GM03348 (cell line): ENCODE measurements at regions not wholly inside any gene's neighbourhood (a gene's known extent, or its start where the extent isn't known, plus 50 kb on each side); places are given as distances from the start of the nearest gene placed in this dataset.

Experiments used
- DNase-seq: peaks from one replicate; pipeline ENCODE4 v3.0.0; 2012; ENCODE audit warnings: low spot score

- no peak for DNase-seq
Measured at GRCh38 chr2:223701761-223702160, 99.6 kb upstream of the SCG2 start.

GRCh38 chr2:223700221-223700620 is 98.1 kb upstream of the SCG2 start:
- no peak for DNase-seq

- DNase-seq = no peak
Measured at GRCh38 chr2:223697892-223698645, 95.9 kb upstream of the SCG2 start.

- no peak for DNase-seq
Measured at GRCh38 chr2:223697316-223697891, 95.2 kb upstream of the SCG2 start.

GRCh38 chr2:223696719-223697118 is 94.6 kb upstream of the SCG2 start:
- DNase-seq = no peak

GRCh38 chr2:223692191-223692947 is 90.2 kb upstream of the SCG2 start:
- DNase-seq = peak; percentile 78

- no peak for DNase-seq
Measured at GRCh38 chr2:223688094-223688835, 86.1 kb upstream of the SCG2 start.

GRCh38 chr2:223681125-223681524 is 79.0 kb upstream of the SCG2 start:
- DNase-seq = no peak

- DNase-seq = peak; percentile 43
Measured at GRCh38 chr2:223674998-223675609, 72.9 kb upstream of the SCG2 start.

- DNase-seq = no peak
Measured at GRCh38 chr2:223669453-223670225, 67.5 kb upstream of the SCG2 start.

GRCh38 chr2:223668302-223668998 is 66.3 kb upstream of the SCG2 start:
- no peak for DNase-seq

GRCh38 chr2:223654384-223654915 is 52.3 kb upstream of the SCG2 start:
- peak; percentile 46 for DNase-seq

GRCh38 chr2:223652902-223653301 is 50.7 kb upstream of the SCG2 start:
- DNase-seq = no peak

GRCh38 chr2:223652122-223652521 is 50.0 kb upstream of the SCG2 start:
- no peak for DNase-seq
